Trophoblast cell (in vitro differentiated cells and primary cell): ENCODE measurements at regions not wholly inside any gene's neighbourhood (a gene's known extent, or its start where the extent isn't known, plus 50 kb on each side); places are given as distances from the start of the nearest gene placed in this dataset.
"Not testable (repeated sequence)": the region's sequence is repeated elsewhere in the genome, so short reads cannot be mapped to it uniquely, and the experiment has no call there.

Experiments
- DNase-seq, 2 donors: peaks; one replicate each; pipeline ENCODE4 v3.0.0-alpha.2; 2016
- H2AFZ ChIP-seq: 2 replicates; pipeline ENCODE4 v1.6.1; 2013; ENCODE audit warnings: low read length, moderate library complexity, mild to moderate bottlenecking; ENCODE audit not compliant: insufficient read depth, poor library complexity
- H2AK5ac ChIP-seq: 2 replicates; pipeline ENCODE4 v1.6.1; 2013; ENCODE audit warnings: mild to moderate bottlenecking, low read length
- H2BK120ac ChIP-seq: 2 replicates; pipeline ENCODE4 v1.6.1; 2013; ENCODE audit warnings: low read length, mild to moderate bottlenecking, moderate library complexity; ENCODE audit not compliant: insufficient read depth, poor library complexity
- H2BK12ac ChIP-seq: 2 replicates; pipeline ENCODE4 v1.6.1; 2013; ENCODE audit warnings: mild to moderate bottlenecking, low read length, moderate library complexity
- H2BK5ac ChIP-seq: 2 replicates; pipeline ENCODE4 v1.6.1; 2013; ENCODE audit warnings: low read length, low read depth, moderate library complexity, mild to moderate bottlenecking; ENCODE audit not compliant: poor library complexity
- H3K14ac ChIP-seq: 2 replicates; pipeline ENCODE4 v1.6.1; 2013; ENCODE audit warnings: mild to moderate bottlenecking, low read length
- H3K18ac ChIP-seq: 2 replicates; pipeline ENCODE4 v1.6.1; 2013; ENCODE audit warnings: mild to moderate bottlenecking, low read length
- H3K23ac ChIP-seq: 2 replicates; pipeline ENCODE4 v1.6.1; 2013; ENCODE audit warnings: low read length
- H3K27ac ChIP-seq: 2 replicates; pipeline ENCODE4 v1.5.1; 2013; ENCODE audit warnings: low read depth, mild to moderate bottlenecking, inconsistent platforms, low read length, moderate library complexity
- H3K27me3 ChIP-seq: 2 replicates; pipeline ENCODE4 v1.6.1; 2013; ENCODE audit warnings: inconsistent platforms, mild to moderate bottlenecking, low read length, moderate library complexity; ENCODE audit not compliant: insufficient read depth
- H3K36me3 ChIP-seq, 2 experiments: 1 replicate in 1 of 2; 2 replicates in 1 of 2; pipeline ENCODE4 v1.6.1; 2013; ENCODE audit warnings: low read length in 2 of 2, mild to moderate bottlenecking in 2 of 2, moderate library complexity in 1 of 2; ENCODE audit not compliant: insufficient read depth in 2 of 2, control insufficient read depth in 1 of 2
- H3K4ac ChIP-seq: 2 replicates; pipeline ENCODE4 v1.6.1; 2013; ENCODE audit warnings: low read depth, mild to moderate bottlenecking, low read length, moderate library complexity
- H3K4me1 ChIP-seq, 2 experiments: 1 replicate in 1 of 2; 2 replicates in 1 of 2; pipeline ENCODE4 v1.6.1; 2013; ENCODE audit warnings: low read length in 2 of 2, mild to moderate bottlenecking in 2 of 2, moderate library complexity in 1 of 2; ENCODE audit not compliant: insufficient read depth in 2 of 2, control insufficient read depth in 1 of 2
- H3K4me2 ChIP-seq: 2 replicates; pipeline ENCODE4 v1.6.1; 2013; ENCODE audit warnings: inconsistent platforms, mild to moderate bottlenecking, low read length, moderate library complexity
- H3K4me3 ChIP-seq: 2 replicates; pipeline ENCODE4 v1.5.1; 2013; ENCODE audit warnings: mild to moderate bottlenecking, low read depth, low read length, inconsistent platforms
- H3K79me1 ChIP-seq: one replicate; pipeline ENCODE4 v1.6.1; 2013; ENCODE audit warnings: low read length
- H3K79me2 ChIP-seq: 2 replicates; pipeline ENCODE4 v1.6.1; 2013; ENCODE audit warnings: low read length, mild to moderate bottlenecking; ENCODE audit not compliant: control insufficient read depth, insufficient read depth, poor library complexity
- H3K9ac ChIP-seq: 2 replicates; pipeline ENCODE4 v1.6.1; 2013; ENCODE audit warnings: mild to moderate bottlenecking, low read length
- H3K9me3 ChIP-seq: 2 replicates; pipeline ENCODE4 v1.6.1; 2013; ENCODE audit warnings: low read depth, mild to moderate bottlenecking, control low read depth, inconsistent platforms, low read length; ENCODE audit not compliant: insufficient read depth
- H4K12ac ChIP-seq: 2 replicates; pipeline ENCODE4 v1.6.1; 2013; ENCODE audit warnings: low read depth, mild to moderate bottlenecking, low read length, moderate library complexity
- H4K8ac ChIP-seq: 2 replicates; pipeline ENCODE4 v1.6.1; 2013; ENCODE audit warnings: low read depth, mild to moderate bottlenecking, low read length, moderate library complexity
- H4K91ac ChIP-seq: one replicate; pipeline ENCODE4 v1.6.1; 2013; ENCODE audit warnings: low read depth, mild to moderate bottlenecking, low read length, moderate library complexity
- WGBS: extraction: QIAGEN DNeasy Blood & Tissue Kit; methylation state at CpG from one replicate; pipeline ENCODE4 v1.1.7; 2013; ENCODE audit warnings: missing lambda C conversion rate; ENCODE audit not compliant: insufficient read length, insufficient coverage; ENCODE audit errors: extremely low coverage; 5-methylcytosine and 5-hydroxymethylcytosine counted together

GRCh38 chr1:172943138-172943537 lies 107.6 kb downstream of the TNFSF18 start:
- not testable (repeated sequence) for H4K91ac ChIP-seq, H3K36me3 ChIP-seq, H3K27me3 ChIP-seq, H2BK12ac ChIP-seq, H3K9me3 ChIP-seq, H4K12ac ChIP-seq, DNase-seq, H3K79me2 ChIP-seq, H2BK5ac ChIP-seq, H2BK120ac ChIP-seq, H3K4me2 ChIP-seq, H3K27ac ChIP-seq, H3K23ac ChIP-seq, H3K9ac ChIP-seq, H4K8ac ChIP-seq, H2AK5ac ChIP-seq, H3K4ac ChIP-seq, H3K18ac ChIP-seq, H2AFZ ChIP-seq, H3K4me3 ChIP-seq, H3K14ac ChIP-seq
- Histone ChIP-seq H3K79me1 (peaks cover 15% of the 10 kb centered on the region), H3K4me1 (peaks cover 14 to 18% of the 10 kb centered on the region in 2 experiments)
- no CpG with 5 or more reads among the region's 2 CpGs for WGBS

GRCh38 chr1:172944931-172945330 lies 105.8 kb downstream of the TNFSF18 start:
- H3K23ac ChIP-seq: no peak overlapping the region

GRCh38 chr1:172946814-172947507 lies 103.8 kb downstream of the TNFSF18 start:
- H3K36me3 ChIP-seq: no peaks in the 10 kb centered on the region
- H3K23ac ChIP-seq: no peak overlapping the region
- no peak overlapping the region for H3K9ac ChIP-seq
- no peaks in the 10 kb centered on the region for H3K79me1 ChIP-seq
- H2BK120ac ChIP-seq: no peak overlapping the region
- no peak overlapping the region for H4K8ac ChIP-seq
- H3K14ac ChIP-seq: no peak overlapping the region
- no peak overlapping the region for H3K4me2 ChIP-seq
- no peaks in the 10 kb centered on the region for H3K27me3 ChIP-seq
- no peak overlapping the region for H3K27ac ChIP-seq
- H3K4me1 ChIP-seq: peaks cover 4 to 6% of the 10 kb centered on the region in 2 experiments
- no peak overlapping the region for H2AK5ac ChIP-seq
- H4K12ac ChIP-seq: no peak overlapping the region
- no CpG with 5 or more reads among the region's 2 CpGs for WGBS
- no peaks in the 10 kb centered on the region for H3K79me2 ChIP-seq
- H2BK12ac ChIP-seq: no peak overlapping the region
- DNase-seq: no peak
- H2BK5ac ChIP-seq: no peak overlapping the region
- H3K9me3 ChIP-seq: no peaks in the 10 kb centered on the region
- H3K18ac ChIP-seq: no peak overlapping the region
- H4K91ac ChIP-seq: no peak overlapping the region
- no peak overlapping the region for H3K4ac ChIP-seq
- no peak overlapping the region for H3K4me3 ChIP-seq
- H2AFZ ChIP-seq: no peak overlapping the region

More at GRCh38 chr1:172944931-172945330, 105.8 kb downstream of the TNFSF18 start:
- Histone ChIP-seq H2AK5ac (no peak overlapping the region), H3K9ac (no peak overlapping the region), H3K4me1 (peaks cover 12 to 14% of the 10 kb centered on the region in 2 experiments), H3K79me1 (peaks cover 11% of the 10 kb centered on the region), H3K9me3 (peaks cover 4% of the 10 kb centered on the region), H4K12ac (no peak overlapping the region), H2AFZ (no peak overlapping the region), H3K79me2 (peaks cover 2% of the 10 kb centered on the region), H3K4ac (no peak overlapping the region), H3K27me3 (no peaks in the 10 kb centered on the region), H3K4me3 (no peak overlapping the region), H2BK12ac (no peak overlapping the region), H3K18ac (no peak overlapping the region), H3K27ac (peak overlapping the region; percentile 49), H2BK5ac (peak overlapping the region; percentile 21), H4K91ac (peak overlapping the region; percentile 13), H3K4me2 (no peak overlapping the region), H3K14ac (no peak overlapping the region), H4K8ac (no peak overlapping the region), H2BK120ac (no peak overlapping the region), H3K36me3 (no peaks in the 10 kb centered on the region)
- no peak for DNase-seq

GRCh38 chr1:172948457-172948856 lies 102.3 kb downstream of the TNFSF18 start:
- H3K4me3 ChIP-seq: no peak overlapping the region
- H2BK12ac ChIP-seq: no peak overlapping the region
- no peak overlapping the region for H3K4ac ChIP-seq
- H4K8ac ChIP-seq: no peak overlapping the region
- H3K4me2 ChIP-seq: no peak overlapping the region
- H2BK5ac ChIP-seq: no peak overlapping the region
- H4K12ac ChIP-seq: no peak overlapping the region
- no peak overlapping the region for H3K18ac ChIP-seq
- H3K23ac ChIP-seq: no peak overlapping the region
- H3K9me3 ChIP-seq: no peaks in the 10 kb centered on the region
- H3K79me1 ChIP-seq: no peaks in the 10 kb centered on the region
- no peak for DNase-seq
- no peak overlapping the region for H2AFZ ChIP-seq
- no CpG with 5 or more reads among the region's 1 CpG for WGBS
- H3K27me3 ChIP-seq: no peaks in the 10 kb centered on the region
- H3K36me3 ChIP-seq: no peaks in the 10 kb centered on the region
- peaks cover 4 to 6% of the 10 kb centered on the region in 2 experiments for H3K4me1 ChIP-seq
- H3K27ac ChIP-seq: no peak overlapping the region
- no peaks in the 10 kb centered on the region for H3K79me2 ChIP-seq
- no peak overlapping the region for H3K9ac ChIP-seq
- H2AK5ac ChIP-seq: no peak overlapping the region
- no peak overlapping the region for H4K91ac ChIP-seq
- H3K14ac ChIP-seq: no peak overlapping the region
- H2BK120ac ChIP-seq: no peak overlapping the region
